ENCODE measurements at regions not wholly inside any gene's neighbourhood (a gene's known extent, or its start where the extent isn't known, plus 50 kb on each side); places are given as distances from the start of the nearest gene placed in this dataset.

DNA sequence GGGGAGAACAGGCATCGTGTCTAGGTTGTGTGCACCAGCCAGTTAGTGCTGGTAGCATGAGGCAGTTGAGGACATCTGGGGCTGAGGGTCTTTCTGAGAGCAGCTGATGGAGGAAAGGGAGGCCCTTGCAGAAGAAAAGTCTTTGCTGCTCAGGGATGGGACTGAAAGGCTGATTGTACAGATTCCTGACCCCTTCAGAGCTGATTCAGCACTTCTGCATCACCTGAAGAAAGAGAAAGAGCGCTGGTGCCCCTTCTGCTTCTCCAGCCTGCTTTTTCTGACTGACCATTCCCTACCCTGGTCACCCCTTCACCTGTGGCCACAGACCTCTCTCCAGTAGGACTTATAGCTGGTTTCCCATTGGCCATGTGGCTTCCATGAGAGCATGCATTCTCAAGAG is 476.2 kb downstream of the TSHZ3 start:
- no peak for TF ChIP-seq CEBPB (IDR thresholded peaks at IDR 0.05; ENCODE audit: low read depth, low read length)
- TF ChIP-seq, protein P1, sequence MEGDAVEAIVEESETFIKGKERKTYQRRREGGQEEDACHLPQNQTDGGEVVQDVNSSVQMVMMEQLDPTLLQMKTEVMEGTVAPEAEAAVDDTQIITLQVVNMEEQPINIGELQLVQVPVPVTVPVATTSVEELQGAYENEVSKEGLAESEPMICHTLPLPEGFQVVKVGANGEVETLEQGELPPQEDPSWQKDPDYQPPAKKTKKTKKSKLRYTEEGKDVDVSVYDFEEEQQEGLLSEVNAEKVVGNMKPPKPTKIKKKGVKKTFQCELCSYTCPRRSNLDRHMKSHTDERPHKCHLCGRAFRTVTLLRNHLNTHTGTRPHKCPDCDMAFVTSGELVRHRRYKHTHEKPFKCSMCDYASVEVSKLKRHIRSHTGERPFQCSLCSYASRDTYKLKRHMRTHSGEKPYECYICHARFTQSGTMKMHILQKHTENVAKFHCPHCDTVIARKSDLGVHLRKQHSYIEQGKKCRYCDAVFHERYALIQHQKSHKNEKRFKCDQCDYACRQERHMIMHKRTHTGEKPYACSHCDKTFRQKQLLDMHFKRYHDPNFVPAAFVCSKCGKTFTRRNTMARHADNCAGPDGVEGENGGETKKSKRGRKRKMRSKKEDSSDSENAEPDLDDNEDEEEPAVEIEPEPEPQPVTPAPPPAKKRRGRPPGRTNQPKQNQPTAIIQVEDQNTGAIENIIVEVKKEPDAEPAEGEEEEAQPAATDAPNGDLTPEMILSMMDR (IDR thresholded peaks at IDR 0.05; ENCODE audit: control extremely low read depth in 1 of 3, insufficient read depth in 1 of 3, low read depth in 1 of 3, low read length in 3 of 3) = no peak
- TF ChIP-seq POLR2AphosphoS5 (IDR thresholded peaks at IDR 0.05; ENCODE audit: low read depth, low read length) = no peak
- TF ChIP-seq EZH2 (IDR thresholded peaks at IDR 0.05; ENCODE audit: low read depth, low read length, severe bottlenecking) = no peak
- no peak for TF ChIP-seq SUZ12 (IDR thresholded peaks at IDR 0.05; ENCODE audit: low read length)
- no peak for TF ChIP-seq ZNF274 (IDR thresholded peaks at IDR 0.05; ENCODE audit: borderline replicate concordance, extremely low read depth, low read length)
- TF ChIP-seq KDM4A (IDR thresholded peaks at IDR 0.05; ENCODE audit: low read depth, low read length, severe bottlenecking) = no peak
- no peak for TF ChIP-seq BCL11A (IDR thresholded peaks at IDR 0.05; ENCODE audit: low read depth in 2 of 2, low read length in 2 of 2)
- TF ChIP-seq, protein P2, sequence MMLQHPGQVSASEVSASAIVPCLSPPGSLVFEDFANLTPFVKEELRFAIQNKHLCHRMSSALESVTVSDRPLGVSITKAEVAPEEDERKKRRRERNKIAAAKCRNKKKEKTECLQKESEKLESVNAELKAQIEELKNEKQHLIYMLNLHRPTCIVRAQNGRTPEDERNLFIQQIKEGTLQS (IDR thresholded peaks at IDR 0.05; ENCODE audit: insufficient read depth, low read depth, low read length) = no peak
- TF ChIP-seq CHD2 (IDR thresholded peaks at IDR 0.05; ENCODE audit: low read length) = no peak
- no peak for TF ChIP-seq MAFK (IDR thresholded peaks at IDR 0.05; ENCODE audit: low read depth, low read length)
- TF ChIP-seq POLR2A (IDR thresholded peaks at IDR 0.05; ENCODE audit: control extremely low read depth in 1 of 2, low read depth in 2 of 2, low read length in 2 of 2) = no peak
- TF ChIP-seq EP300 (IDR thresholded peaks at IDR 0.05; ENCODE audit: borderline replicate concordance in 1 of 2, low read depth in 2 of 2, low read length in 2 of 2) = no peak
